ENCODE measurements at regions not wholly inside any gene's neighbourhood (a gene's known extent, or its start where the extent isn't known, plus 50 kb on each side); places are given as distances from the start of the nearest gene placed in this dataset.

DNA sequence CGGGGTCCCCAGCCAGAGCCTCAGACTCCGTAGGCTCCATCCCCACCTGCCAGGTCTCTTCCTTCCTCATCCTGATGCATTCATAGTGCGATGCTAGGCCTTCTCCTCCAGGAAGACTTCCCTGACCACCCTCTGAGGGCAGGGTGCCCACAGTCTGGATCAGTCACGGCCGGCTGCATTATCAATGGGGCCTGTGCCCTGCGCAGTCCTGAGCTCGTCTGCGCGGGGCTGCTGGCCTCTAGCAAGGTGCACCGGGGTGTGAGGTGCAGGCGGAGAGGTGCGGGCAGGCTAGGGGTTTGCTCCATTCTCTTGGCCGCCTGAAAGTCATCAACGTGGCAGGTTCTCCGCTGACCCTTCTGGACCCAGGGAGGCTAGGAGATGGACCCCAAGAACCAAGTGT lies 56.9 kb upstream of the ACSF3 start:
- TF ChIP-seq TEAD4 (IDR thresholded peaks at IDR 0.05) (no peak), FOXM1 (IDR thresholded peaks at IDR 0.05; ENCODE audit: borderline replicate concordance, low read depth) (no peak), CEBPB (IDR thresholded peaks at IDR 0.05) (no peak), RAD21 (IDR thresholded peaks at IDR 0.05; ENCODE audit: low read depth) (no peak), NFIC (IDR thresholded peaks at IDR 0.05) (no peak), CREB1 (IDR thresholded peaks at IDR 0.05; ENCODE audit: low read depth) (no peak)

Data from Ishikawa (cell line).